Keratinocyte (primary cell): ENCODE measurements at regions not wholly inside any gene's neighbourhood (a gene's known extent, or its start where the extent isn't known, plus 50 kb on each side); places are given as distances from the start of the nearest gene placed in this dataset.

Source experiments
- DNase-seq: peaks from one replicate; pipeline ENCODE4 v3.0.0-alpha.2; 2011; ENCODE audit warnings: low read depth, missing footprints, low spot score
- FAIRE-seq: peaks from 2 replicates; lab custom pipeline; 2011; peaks lifted over from hg19 to GRCh38; lab: Jason Lieb, UNC
- H2AFZ ChIP-seq: 2 replicates; pipeline ENCODE4 v1.6.0; 2012; ENCODE audit warnings: low read length, control low read depth, inconsistent platforms; ENCODE audit not compliant: control insufficient read depth
- H3K27ac ChIP-seq: 2 replicates; pipeline ENCODE4 v1.5.1; 2011; ENCODE audit warnings: low read length; ENCODE audit not compliant: control insufficient read depth, insufficient read depth
- H3K27me3 ChIP-seq: 3 replicates; pipeline ENCODE4 v1.6.0; 2011; ENCODE audit warnings: low read length; ENCODE audit not compliant: control insufficient read depth, insufficient read depth; ENCODE audit errors: extremely low read depth
- H3K36me3 ChIP-seq, 2 experiments: 2 replicates in 1 of 2; 3 replicates in 1 of 2; pipeline ENCODE4 v1.5.1; 2011; ENCODE audit warnings: low read length in 2 of 2, mild to moderate bottlenecking in 1 of 2; ENCODE audit not compliant: control insufficient read depth in 2 of 2, insufficient read depth in 2 of 2; ENCODE audit errors: extremely low read depth in 1 of 2
- H3K4me1 ChIP-seq: 3 replicates; pipeline ENCODE4 v1.5.1; 2011; ENCODE audit warnings: low read length; ENCODE audit not compliant: control insufficient read depth, insufficient read depth; ENCODE audit errors: extremely low read depth
- H3K4me2 ChIP-seq: 3 replicates; pipeline ENCODE4 v1.6.0; 2011; ENCODE audit warnings: low read depth, low read length; ENCODE audit not compliant: control insufficient read depth, insufficient read depth; ENCODE audit errors: extremely low read depth
- H3K4me3 ChIP-seq, 3 experiments: fragments of 200-600 bp in 1 of 3; sonication (generic) in 1 of 3; 2 replicates in 2 of 3; 3 replicates in 1 of 3; pipeline ENCODE4 v1.5.1; 2011 to 2016; ENCODE audit warnings: low read length in 3 of 3, mild to moderate bottlenecking in 3 of 3, control low read depth in 2 of 3, inconsistent platforms in 1 of 3, low read depth in 1 of 3, mixed read lengths in 1 of 3, mixed run types in 1 of 3, moderate library complexity in 1 of 3; ENCODE audit not compliant: control insufficient read depth in 2 of 3, insufficient read depth in 2 of 3; ENCODE audit errors: extremely low read depth in 1 of 3
- H3K79me2 ChIP-seq: 2 replicates; pipeline ENCODE4 v1.6.0; 2012; ENCODE audit warnings: low read length; ENCODE audit not compliant: control insufficient read depth, insufficient read depth
- H3K9ac ChIP-seq: 3 replicates; pipeline ENCODE4 v1.6.0; 2011; ENCODE audit warnings: low read length; ENCODE audit not compliant: control insufficient read depth, insufficient read depth; ENCODE audit errors: extremely low read depth
- H3K9me1 ChIP-seq: 3 replicates; pipeline ENCODE4 v1.6.0; 2011; ENCODE audit warnings: low read length; ENCODE audit not compliant: control insufficient read depth, insufficient read depth; ENCODE audit errors: extremely low read depth
- H3K9me3 ChIP-seq: 2 replicates; pipeline ENCODE4 v1.5.1; 2012; ENCODE audit warnings: low read depth, low read length; ENCODE audit not compliant: control insufficient read depth
- H4K20me1 ChIP-seq: 3 replicates; pipeline ENCODE4 v1.6.0; 2011; ENCODE audit warnings: low read length; ENCODE audit not compliant: control insufficient read depth, insufficient read depth; ENCODE audit errors: extremely low read depth
- EZH2 ChIP-seq: IDR thresholded peaks from one replicate; pipeline ENCODE4 v1.6.1; 2012; ENCODE audit warnings: inconsistent platforms, mild to moderate bottlenecking, low read length, moderate library complexity
- dilution Hi-C: fragments of 300-500 bp; cut with MboI; formaldehyde crosslinking; loops from one replicate; pipeline ENCODE4 v1.7.0; 2020; ENCODE audit warnings: low sequenced_read_pairs; ENCODE audit not compliant: extremely low pct_ligation_motif_present
- TF ChIP-seq, protein P1 (sequence below), 3 experiments: IDR thresholded peaks in 1 of 3; conservative IDR thresholded peaks in 1 of 3; optimal IDR thresholded peaks in 1 of 3; 2 replicates in 2 of 3; 3 replicates in 1 of 3; pipeline versions ENCODE3 to v1.5.1; 2011; ENCODE audit warnings: low read length in 3 of 3, mild to moderate bottlenecking in 3 of 3, moderate library complexity in 2 of 3, control low read depth in 1 of 3, inconsistent platforms in 1 of 3; ENCODE audit not compliant: insufficient read depth in 2 of 3; ENCODE audit errors: extremely low read depth in 1 of 3

DNA sequence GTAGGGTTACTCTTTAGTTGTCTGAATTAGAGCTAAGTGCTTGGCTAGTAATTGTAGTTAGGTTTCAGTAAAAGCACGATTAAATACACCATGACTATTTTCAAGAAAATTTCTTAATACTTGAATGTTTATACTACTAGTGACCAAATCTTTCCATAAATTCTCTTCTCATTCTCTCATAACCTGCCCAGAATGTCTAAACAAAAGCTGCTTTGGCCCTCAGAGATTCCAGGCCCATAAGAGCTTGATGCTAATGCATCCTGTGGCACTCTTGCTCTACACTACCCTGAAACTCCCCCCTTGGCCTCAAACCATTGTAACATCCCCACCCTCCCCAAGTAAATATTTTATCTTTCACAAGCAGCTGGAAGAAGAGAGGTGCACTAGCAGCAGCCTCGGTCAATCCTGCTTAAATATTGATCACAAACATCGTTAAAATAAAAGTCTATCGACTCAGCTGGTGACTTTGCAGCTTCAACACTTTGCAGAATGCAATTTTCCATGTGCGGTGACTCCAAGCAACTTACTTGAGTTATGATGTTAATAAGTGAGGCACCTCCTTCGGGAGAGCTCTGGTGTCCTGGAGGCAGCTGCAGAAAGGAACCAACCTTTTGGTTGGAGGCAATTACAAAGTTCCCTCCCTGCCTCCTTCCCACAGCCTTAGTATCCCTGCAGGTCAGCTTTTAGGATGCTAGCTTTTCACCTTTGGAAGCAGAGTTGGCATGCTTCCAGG, 315.6 kb upstream of the PLXNA2 start:
- H3K9me1 ChIP-seq, result no peaks in the 10 kb centered on the region
- H3K27ac ChIP-seq, result no peak overlapping the region
- FAIRE-seq, result no peak
- no peaks in the 10 kb centered on the region for H4K20me1 ChIP-seq
- no peak overlapping the region for H3K4me2 ChIP-seq
- no peaks in the 10 kb centered on the region for H3K4me1 ChIP-seq
- H2AFZ ChIP-seq, result no peak overlapping the region
- no peak for DNase-seq
- H3K4me3 ChIP-seq, result no peak overlapping the region
- no peak overlapping the region for H3K9ac ChIP-seq
- no peaks in the 10 kb centered on the region for H3K27me3 ChIP-seq
- dilution Hi-C loops, result no loop called here
- H3K79me2 ChIP-seq, result no peaks in the 10 kb centered on the region
- H3K36me3 ChIP-seq, result no peaks in the 10 kb centered on the region
- H3K9me3 ChIP-seq, result no peaks in the 10 kb centered on the region
- TF ChIP-seq EZH2, result no peak
- TF ChIP-seq, protein P1, sequence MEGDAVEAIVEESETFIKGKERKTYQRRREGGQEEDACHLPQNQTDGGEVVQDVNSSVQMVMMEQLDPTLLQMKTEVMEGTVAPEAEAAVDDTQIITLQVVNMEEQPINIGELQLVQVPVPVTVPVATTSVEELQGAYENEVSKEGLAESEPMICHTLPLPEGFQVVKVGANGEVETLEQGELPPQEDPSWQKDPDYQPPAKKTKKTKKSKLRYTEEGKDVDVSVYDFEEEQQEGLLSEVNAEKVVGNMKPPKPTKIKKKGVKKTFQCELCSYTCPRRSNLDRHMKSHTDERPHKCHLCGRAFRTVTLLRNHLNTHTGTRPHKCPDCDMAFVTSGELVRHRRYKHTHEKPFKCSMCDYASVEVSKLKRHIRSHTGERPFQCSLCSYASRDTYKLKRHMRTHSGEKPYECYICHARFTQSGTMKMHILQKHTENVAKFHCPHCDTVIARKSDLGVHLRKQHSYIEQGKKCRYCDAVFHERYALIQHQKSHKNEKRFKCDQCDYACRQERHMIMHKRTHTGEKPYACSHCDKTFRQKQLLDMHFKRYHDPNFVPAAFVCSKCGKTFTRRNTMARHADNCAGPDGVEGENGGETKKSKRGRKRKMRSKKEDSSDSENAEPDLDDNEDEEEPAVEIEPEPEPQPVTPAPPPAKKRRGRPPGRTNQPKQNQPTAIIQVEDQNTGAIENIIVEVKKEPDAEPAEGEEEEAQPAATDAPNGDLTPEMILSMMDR (optimal IDR thresholded peaks at IDR 0.05 in 1 of 3, IDR thresholded peaks at IDR 0.05 in 1 of 3, conservative IDR thresholded peaks at IDR 0.05 in 1 of 3; ENCODE audit: extremely low read depth in 1 of 3, insufficient read depth in 2 of 3, low read length in 3 of 3), result no peak

DNA sequence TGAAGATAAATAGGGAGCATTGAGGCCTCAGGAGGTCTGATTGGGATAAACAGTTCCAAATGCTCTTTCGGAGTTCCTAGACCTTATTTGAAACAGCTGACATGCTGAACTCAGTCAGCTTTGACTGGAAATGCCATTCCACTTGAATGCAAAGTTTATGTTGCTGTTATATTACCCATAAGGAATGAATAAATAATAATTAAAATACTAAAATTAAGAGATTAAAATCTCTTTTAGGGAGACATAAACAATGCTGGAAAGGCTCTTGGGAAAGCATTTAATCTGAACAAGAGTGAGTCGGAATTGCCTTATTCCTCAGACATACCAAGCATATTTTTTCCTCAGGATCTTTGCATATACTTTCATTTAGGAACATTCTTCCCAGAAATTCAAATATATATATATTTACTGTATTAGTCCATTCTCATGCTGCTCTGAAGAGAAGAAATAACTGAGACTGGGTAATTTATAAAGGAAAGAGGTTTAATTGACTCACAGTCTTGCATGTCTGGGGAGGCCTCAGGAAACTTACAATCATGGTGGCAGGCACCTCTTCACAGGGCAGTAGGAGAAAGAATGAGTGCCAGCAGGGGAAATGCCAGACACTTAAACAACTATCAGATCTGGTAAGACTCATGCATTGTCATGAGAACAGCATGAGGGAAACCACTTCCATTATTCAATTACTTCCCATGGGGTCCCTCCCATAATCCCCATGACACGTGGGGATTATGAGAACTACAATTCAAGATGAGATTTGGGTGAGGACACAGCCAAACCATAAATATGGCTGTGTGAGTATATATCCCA, 318.2 kb upstream of the PLXNA2 start:
- Histone ChIP-seq H3K9me3 (no peaks in the 10 kb centered on the region), H3K9ac (no peak overlapping the region), H3K79me2 (no peaks in the 10 kb centered on the region), H3K36me3 (no peaks in the 10 kb centered on the region), H3K4me1 (no peaks in the 10 kb centered on the region), H3K9me1 (no peaks in the 10 kb centered on the region), H3K27me3 (no peaks in the 10 kb centered on the region), H3K27ac (no peak overlapping the region), H3K4me2 (no peak overlapping the region), H4K20me1 (no peaks in the 10 kb centered on the region), H2AFZ (no peak overlapping the region), H3K4me3 (no peak overlapping the region)
- FAIRE-seq (no peak), DNase-seq (no peak)
- TF ChIP-seq, protein P1 (optimal IDR thresholded peaks at IDR 0.05 in 1 of 3, IDR thresholded peaks at IDR 0.05 in 1 of 3, conservative IDR thresholded peaks at IDR 0.05 in 1 of 3; ENCODE audit: extremely low read depth in 1 of 3, insufficient read depth in 2 of 3, low read length in 3 of 3), result no peak
- no peak for TF ChIP-seq EZH2
- dilution Hi-C loops, result no loop called here
